Neural progenitor cell (in vitro differentiated cells): ENCODE measurements at regions not wholly inside any gene's neighbourhood (a gene's known extent, or its start where the extent isn't known, plus 50 kb on each side); places are given as distances from the start of the nearest gene placed in this dataset.

ENCODE experiments used
- CTCF ChIP-seq: fragments of 200-600 bp; sonication (generic); IDR thresholded peaks from 2 replicates; pipeline ENCODE4 v1.5.1; 2017; ENCODE audit warnings: antibody characterized with exemption, mild to moderate bottlenecking
- EZH2 ChIP-seq: fragments of 200-600 bp; sonication (generic); IDR thresholded peaks from 2 replicates; pipeline ENCODE4 v1.6.1; 2017; ENCODE audit warnings: antibody characterized with exemption, mild to moderate bottlenecking, moderate library complexity
- EZH2phosphoT487 ChIP-seq: fragments of 200-600 bp; sonication (generic); IDR thresholded peaks from 2 replicates; pipeline ENCODE4 v1.6.1; 2017; ENCODE audit warnings: antibody characterized with exemption

- TF ChIP-seq EZH2phosphoT487: no peak
- no peak for TF ChIP-seq CTCF
- TF ChIP-seq EZH2: no peak
These were observed 445.0 kb downstream of the SPRY1 start for GRCh38 chr4:123841447-123842121.
